Body of pancreas (tissue), 4 donors: ENCODE measurements at regions not wholly inside any gene's neighbourhood (a gene's known extent, or its start where the extent isn't known, plus 50 kb on each side); places are given as distances from the start of the nearest gene placed in this dataset.

Experiments
- ATAC-seq: fragments of 150-250 bp; one replicate; pipeline ENCODE4 v1.9.1; 2016
- DNase-seq, 4 donors: peaks; one replicate each; pipeline ENCODE4 v3.0.0-alpha.2; 2019
- H3K27ac ChIP-seq, 4 donors: fragments of 200-600 bp; sonication (generic); 1 replicate in 3 of 4; 2 replicates in 1 of 4; pipeline versions ENCODE4 v1.5.1 to v1.6.1; 2016 to 2019; ENCODE audit warnings: mild to moderate bottlenecking in 1 of 4, mixed read lengths in 1 of 4, moderate library complexity in 1 of 4
- H3K27me3 ChIP-seq, 2 donors: fragments of 200-600 bp; sonication (generic); one replicate each; pipeline ENCODE4 v1.6.0; 2016; ENCODE audit warnings: mild to moderate bottlenecking in 1 of 2
- H3K36me3 ChIP-seq, 2 donors: fragments of 200-600 bp; sonication (generic); replicated peaks in 1 of 2; 2 replicates each; pipeline ENCODE4 v1.5.1; 2016; ENCODE audit warnings: low read depth in 2 of 2; ENCODE audit not compliant: insufficient read depth in 1 of 2
- H3K4me1 ChIP-seq: fragments of 200-600 bp; sonication (generic); one replicate; pipeline ENCODE4 v1.6.0; 2016
- H3K4me3 ChIP-seq, 2 donors: fragments of 200-600 bp; sonication (generic); 1 replicate in 1 of 2; 2 replicates in 1 of 2; pipeline ENCODE4 v1.5.1; 2016 to 2019
- H3K9me3 ChIP-seq, 3 donors: fragments of 200-600 bp; sonication (generic); 1 replicate in 2 of 3; 2 replicates in 1 of 3; pipeline ENCODE4 v1.5.1; 2016
- POLR2A ChIP-seq, 3 donors: fragments of 450-650 bp; IDR thresholded peaks; one replicate each; pipeline ENCODE4 v1.6.1; 2016; ENCODE audit warnings: antibody characterized with exemption in 3 of 3, mild to moderate bottlenecking in 2 of 3
- WGBS, 2 donors: methylation state at CpG; one replicate each; pipeline ENCODE4 v1.1.5; 2017; 5-methylcytosine and 5-hydroxymethylcytosine counted together
- intact Hi-C: fragments of 100-400 bp; cut with DNase I; formaldehyde crosslinking; loops from one replicate; pipeline ENCODE4 v1.15.1; 2023
- TF ChIP-seq, protein P1 (sequence below), 7 experiments: fragments of 450-650 bp in 4 of 7; fragments of 200-600 bp in 3 of 7; sonication (generic) in 3 of 7; IDR thresholded peaks; one replicate each; pipeline ENCODE4 v1.5.1; 2016 to 2019; ENCODE audit warnings: antibody characterized with exemption in 7 of 7

DNA sequence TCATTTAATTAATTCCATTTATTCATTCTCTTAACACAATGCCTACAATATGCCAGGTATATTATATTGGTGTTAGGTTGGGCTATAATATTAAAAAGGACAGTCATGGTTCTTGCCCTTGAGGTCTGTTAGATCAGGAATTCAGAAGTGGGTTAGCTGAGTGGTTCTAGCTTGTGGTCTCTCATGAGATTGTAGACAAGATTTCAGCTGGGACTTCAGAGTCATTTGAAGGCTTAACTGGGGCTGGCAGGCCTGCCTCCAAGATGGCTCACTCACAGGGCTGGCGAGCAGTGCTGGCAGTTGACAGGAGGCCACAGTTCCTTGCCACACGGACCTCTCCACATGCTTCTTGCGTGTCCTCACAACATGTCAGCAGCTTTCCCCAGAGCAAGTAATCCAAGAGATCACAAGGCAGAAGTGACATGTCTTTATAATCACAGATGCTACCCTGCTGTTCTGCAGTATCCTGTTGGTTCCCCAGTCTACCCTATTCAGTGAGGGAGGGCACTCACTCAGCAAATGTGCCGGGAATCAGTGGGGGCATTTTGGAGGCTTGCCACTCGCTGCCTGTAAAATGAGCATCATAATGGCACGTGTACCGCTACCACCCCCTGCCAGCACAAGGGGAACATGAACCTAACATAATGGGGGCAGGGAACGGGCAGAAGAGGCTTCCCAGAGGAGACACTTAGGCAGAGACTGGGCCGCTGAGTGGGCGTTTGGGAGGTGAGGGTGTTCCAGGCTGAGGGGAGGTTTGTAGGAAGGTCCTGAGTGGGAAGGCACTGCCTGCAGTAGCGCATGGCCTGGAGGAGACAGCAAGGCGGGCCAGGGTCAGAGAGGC, 70.0 kb downstream of the EXOSC2 start:
- no peaks in the 10 kb centered on the region for H3K27me3 ChIP-seq
- peaks cover 7% of the 10 kb centered on the region for H3K4me1 ChIP-seq
- H3K9me3 ChIP-seq, result no peaks in the 10 kb centered on the region
- 86 to 91% methylated on average over 8 to 11 of the region's 12 CpGs for WGBS, 2 donors
- ATAC-seq (no peak), DNase-seq (no peak)
- TF ChIP-seq, protein P1, sequence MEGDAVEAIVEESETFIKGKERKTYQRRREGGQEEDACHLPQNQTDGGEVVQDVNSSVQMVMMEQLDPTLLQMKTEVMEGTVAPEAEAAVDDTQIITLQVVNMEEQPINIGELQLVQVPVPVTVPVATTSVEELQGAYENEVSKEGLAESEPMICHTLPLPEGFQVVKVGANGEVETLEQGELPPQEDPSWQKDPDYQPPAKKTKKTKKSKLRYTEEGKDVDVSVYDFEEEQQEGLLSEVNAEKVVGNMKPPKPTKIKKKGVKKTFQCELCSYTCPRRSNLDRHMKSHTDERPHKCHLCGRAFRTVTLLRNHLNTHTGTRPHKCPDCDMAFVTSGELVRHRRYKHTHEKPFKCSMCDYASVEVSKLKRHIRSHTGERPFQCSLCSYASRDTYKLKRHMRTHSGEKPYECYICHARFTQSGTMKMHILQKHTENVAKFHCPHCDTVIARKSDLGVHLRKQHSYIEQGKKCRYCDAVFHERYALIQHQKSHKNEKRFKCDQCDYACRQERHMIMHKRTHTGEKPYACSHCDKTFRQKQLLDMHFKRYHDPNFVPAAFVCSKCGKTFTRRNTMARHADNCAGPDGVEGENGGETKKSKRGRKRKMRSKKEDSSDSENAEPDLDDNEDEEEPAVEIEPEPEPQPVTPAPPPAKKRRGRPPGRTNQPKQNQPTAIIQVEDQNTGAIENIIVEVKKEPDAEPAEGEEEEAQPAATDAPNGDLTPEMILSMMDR (IDR thresholded peaks at IDR 0.05), result no peak
- TF ChIP-seq POLR2A (IDR thresholded peaks at IDR 0.05), result no peak
- H3K36me3 ChIP-seq, result no peaks in the 10 kb centered on the region
- H3K4me3 ChIP-seq, result no peak overlapping the region
- H3K27ac ChIP-seq, result no peak overlapping the region
- intact Hi-C loops, result loop anchor here (10.0 kb wide), 1 partner anchor 171 kb away; the partner anchor contains the start of gene FIBCD1

DNA sequence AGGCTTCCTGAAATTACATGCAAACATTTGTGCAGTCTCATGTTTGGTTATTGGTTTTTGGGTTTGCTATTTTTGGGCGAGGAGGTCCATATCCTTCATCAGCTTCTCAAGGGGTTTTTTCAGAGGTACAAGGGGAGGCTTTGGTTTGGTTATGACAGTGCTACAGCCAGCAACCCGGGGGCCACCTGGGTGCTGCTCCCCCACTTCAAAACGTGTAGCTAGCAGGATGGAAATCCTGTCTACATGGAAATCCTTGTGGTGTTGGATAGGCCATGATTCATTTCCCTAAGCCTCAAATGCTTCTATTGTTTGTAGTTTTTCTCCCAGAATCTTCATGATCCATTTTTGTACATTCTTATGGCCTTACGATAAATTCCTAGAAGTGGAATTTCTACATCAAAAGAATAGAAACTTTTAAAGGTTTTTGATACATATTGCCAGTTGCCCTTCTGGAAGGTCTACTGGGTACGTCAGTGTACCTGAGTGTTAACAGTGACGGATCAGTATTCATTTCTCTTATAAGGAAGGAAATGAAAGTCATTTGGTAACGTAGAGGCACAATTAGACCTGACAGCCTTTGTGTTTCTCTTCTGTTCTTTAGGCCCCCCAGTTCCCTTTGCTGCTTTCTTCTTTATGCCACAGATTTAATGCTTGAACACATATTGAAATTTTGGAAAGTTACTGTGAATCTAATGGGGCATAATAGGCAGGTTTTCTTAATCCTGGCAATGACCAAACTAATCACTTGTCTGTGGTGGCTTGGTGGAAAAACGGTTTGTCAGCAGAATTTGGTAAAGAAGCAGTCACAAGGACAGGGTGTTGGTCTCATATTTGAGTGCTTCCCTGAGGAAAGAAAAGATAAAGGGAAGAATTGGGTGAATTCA, 69.7 kb upstream of the ABL1 start:
- Histone ChIP-seq H3K9me3 (no peaks in the 10 kb centered on the region), H3K36me3 (no peaks in the 10 kb centered on the region), H3K4me3 (no peak overlapping the region), H3K27ac (no peak overlapping the region), H3K4me1 (peaks cover 12% of the 10 kb centered on the region), H3K27me3 (no peaks in the 10 kb centered on the region)
- ATAC-seq, result no peak
- WGBS, 2 donors, result 68 to 75% methylated on average over 8 of the region's 8 CpGs
- intact Hi-C loops, result loop anchor here (5.0 to 10.0 kb wide), 2 partner anchors 97 to 169 kb away; partner anchors contain the start of gene FIBCD1
- TF ChIP-seq, protein P1 (IDR thresholded peaks at IDR 0.05), result no peak
- TF ChIP-seq POLR2A (IDR thresholded peaks at IDR 0.05), result no peak
- no peak for DNase-seq

DNA sequence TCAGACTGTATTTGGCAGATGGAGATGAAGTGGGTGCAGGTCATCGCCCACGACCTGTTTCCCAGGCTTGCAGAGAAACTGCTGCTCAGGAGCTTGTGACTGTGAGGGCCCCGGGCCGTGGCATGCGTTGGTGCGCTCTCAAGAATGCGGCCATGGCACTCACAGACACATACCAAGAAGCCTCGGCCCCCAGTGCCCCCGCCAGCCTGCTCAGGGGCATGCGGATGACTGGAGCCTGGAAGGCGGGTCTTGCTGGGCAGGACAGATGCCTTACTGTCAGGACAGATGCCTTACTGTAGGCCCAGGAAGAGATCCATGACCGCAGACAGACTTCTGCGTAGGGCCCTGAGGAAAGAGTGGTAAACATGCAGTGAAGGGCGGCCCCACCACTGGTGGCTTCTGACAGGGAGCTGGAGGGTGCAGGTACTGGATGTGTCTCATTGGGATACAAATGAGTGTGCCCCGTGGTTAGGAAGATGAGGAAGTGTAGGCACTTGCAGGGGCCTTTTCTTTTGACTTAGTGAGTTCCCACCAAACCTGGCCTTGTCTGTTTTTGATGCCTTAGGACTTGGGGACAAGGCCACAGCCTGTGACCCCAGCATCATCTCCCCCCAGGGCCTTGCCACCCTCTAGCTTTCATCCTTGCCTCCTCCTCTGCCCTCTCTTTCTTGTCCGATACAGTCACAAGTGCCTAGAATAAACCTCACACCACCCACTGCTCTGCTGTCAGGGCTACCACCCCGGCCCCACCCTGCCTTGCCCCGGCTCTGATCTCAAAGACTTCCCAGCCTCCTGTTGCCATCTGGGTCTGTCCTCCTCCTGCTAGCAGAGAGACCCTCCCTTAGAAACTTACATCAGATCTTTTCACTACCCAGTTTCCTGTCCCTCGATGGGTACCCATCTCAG, 68.8 kb upstream of the ABL1 start:
- Histone ChIP-seq H3K4me1 (peaks cover 12% of the 10 kb centered on the region), H3K9me3 (no peaks in the 10 kb centered on the region), H3K27me3 (no peaks in the 10 kb centered on the region), H3K36me3 (no peaks in the 10 kb centered on the region), H3K4me3 (no peak overlapping the region), H3K27ac (no peak overlapping the region)
- TF ChIP-seq, protein P1 (IDR thresholded peaks at IDR 0.05), result no peak
- no peak for TF ChIP-seq POLR2A (IDR thresholded peaks at IDR 0.05)
- no peak for ATAC-seq
- WGBS, 2 donors, result 85 to 87% methylated on average over 19 of the region's 19 CpGs
- intact Hi-C loops, result loop anchor here (5.0 to 10.0 kb wide), 2 partner anchors 96 to 169 kb away; partner anchors contain the start of gene FIBCD1
- no peak for DNase-seq

DNA sequence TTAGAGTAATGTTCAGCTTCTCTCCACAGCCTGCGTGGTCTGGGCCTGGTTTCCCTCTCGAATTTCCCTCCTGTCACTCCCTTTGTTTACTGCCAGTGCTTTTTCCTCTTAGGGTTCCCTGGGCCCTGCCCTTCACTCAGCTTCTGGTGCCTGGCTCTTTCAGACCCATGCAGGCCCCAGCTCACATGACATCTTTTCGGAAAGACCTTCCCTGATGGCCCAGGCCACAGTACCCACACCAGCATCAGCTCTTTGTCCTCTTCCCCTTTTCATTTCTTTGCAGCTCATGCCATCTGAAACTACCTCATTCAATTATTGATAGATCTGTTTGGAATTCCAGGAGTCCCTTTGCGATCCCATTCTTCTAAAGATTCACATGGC, 68.1 kb upstream of the ABL1 start:
- H3K36me3 ChIP-seq, result no peaks in the 10 kb centered on the region
- H3K4me3 ChIP-seq, result no peak overlapping the region
- peak in 1 of 4 donors; percentile 21 for DNase-seq
- WGBS, 2 donors, result 64 to 76% methylated on average over 4 of the region's 4 CpGs
- H3K27me3 ChIP-seq, result no peaks in the 10 kb centered on the region
- intact Hi-C loops, result loop anchor here (5.0 to 10.0 kb wide), 2 partner anchors 95 to 168 kb away; partner anchors contain the start of gene FIBCD1
- no peaks in the 10 kb centered on the region for H3K9me3 ChIP-seq
- no peak overlapping the region for H3K27ac ChIP-seq
- peaks cover 12% of the 10 kb centered on the region for H3K4me1 ChIP-seq
- TF ChIP-seq POLR2A (IDR thresholded peaks at IDR 0.05), result no peak
- TF ChIP-seq, protein P1 (IDR thresholded peaks at IDR 0.05), result no peak
- no peak for ATAC-seq
